Upper lobe of right lung (tissue), 1 donor: ENCODE measurements at regions not wholly inside any gene's neighbourhood (a gene's known extent, or its start where the extent isn't known, plus 50 kb on each side); places are given as distances from the start of the nearest gene placed in this dataset.
"Not testable (repeated sequence)": the region's sequence is repeated elsewhere in the genome, so short reads cannot be mapped to it uniquely, and the experiment has no call there.

Experiments
- ATAC-seq: fragments of 200-7000 bp; cut with Tn5 transposase; one replicate; pipeline ENCODE4 v1.9.1; 2020; ENCODE audit warnings: mild to moderate bottlenecking, moderate library complexity
- DNase-seq: peaks from one replicate; pipeline ENCODE4 v3.0.0-alpha.2; 2020
- H3K27ac ChIP-seq: fragments of 200-600 bp; one replicate; pipeline ENCODE4 v1.8.0; 2022
- H3K27me3 ChIP-seq: fragments of 200-600 bp; one replicate; pipeline ENCODE4 v1.8.0; 2022; ENCODE audit warnings: mild to moderate bottlenecking
- H3K36me3 ChIP-seq: fragments of 200-600 bp; one replicate; pipeline ENCODE4 v1.8.0; 2022
- H3K4me1 ChIP-seq: fragments of 200-600 bp; one replicate; pipeline ENCODE4 v1.8.0; 2022
- H3K4me3 ChIP-seq: fragments of 200-600 bp; one replicate; pipeline ENCODE4 v1.8.0; 2022; ENCODE audit warnings: mild to moderate bottlenecking
- H3K9me3 ChIP-seq: fragments of 200-600 bp; one replicate; pipeline ENCODE4 v1.8.0; 2022
- intact Hi-C: fragments of 100-400 bp; cut with DNase I; formaldehyde crosslinking; loops from one replicate; pipeline ENCODE4 v1.11.0; 2022
- TF ChIP-seq, protein P1 (sequence below): fragments of 200-600 bp; IDR thresholded peaks from one replicate; pipeline ENCODE4 v1.8.0; 2022; ENCODE audit warnings: antibody characterized with exemption
- donor health status: DM: no; HTN: yes; CAD: no; lungs with severe emphysema.

GRCh38 chr21:22351076-22351475, 1352.9 kb downstream of the NCAM2 start:
- ATAC-seq (no peak), DNase-seq (no peak)
- TF ChIP-seq, protein P1, sequence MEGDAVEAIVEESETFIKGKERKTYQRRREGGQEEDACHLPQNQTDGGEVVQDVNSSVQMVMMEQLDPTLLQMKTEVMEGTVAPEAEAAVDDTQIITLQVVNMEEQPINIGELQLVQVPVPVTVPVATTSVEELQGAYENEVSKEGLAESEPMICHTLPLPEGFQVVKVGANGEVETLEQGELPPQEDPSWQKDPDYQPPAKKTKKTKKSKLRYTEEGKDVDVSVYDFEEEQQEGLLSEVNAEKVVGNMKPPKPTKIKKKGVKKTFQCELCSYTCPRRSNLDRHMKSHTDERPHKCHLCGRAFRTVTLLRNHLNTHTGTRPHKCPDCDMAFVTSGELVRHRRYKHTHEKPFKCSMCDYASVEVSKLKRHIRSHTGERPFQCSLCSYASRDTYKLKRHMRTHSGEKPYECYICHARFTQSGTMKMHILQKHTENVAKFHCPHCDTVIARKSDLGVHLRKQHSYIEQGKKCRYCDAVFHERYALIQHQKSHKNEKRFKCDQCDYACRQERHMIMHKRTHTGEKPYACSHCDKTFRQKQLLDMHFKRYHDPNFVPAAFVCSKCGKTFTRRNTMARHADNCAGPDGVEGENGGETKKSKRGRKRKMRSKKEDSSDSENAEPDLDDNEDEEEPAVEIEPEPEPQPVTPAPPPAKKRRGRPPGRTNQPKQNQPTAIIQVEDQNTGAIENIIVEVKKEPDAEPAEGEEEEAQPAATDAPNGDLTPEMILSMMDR, result no peak
- Histone ChIP-seq H3K4me1 (no peaks in the 10 kb centered on the region), H3K27me3 (no peaks in the 10 kb centered on the region), H3K36me3 (no peaks in the 10 kb centered on the region), H3K27ac (no peak overlapping the region), H3K4me3 (no peak overlapping the region), H3K9me3 (no peaks in the 10 kb centered on the region)
- intact Hi-C loops, result no loop called here

GRCh38 chr21:22352088-22352487, 1353.9 kb downstream of the NCAM2 start:
- intact Hi-C loops, result no loop called here
- TF ChIP-seq, protein P1, result no peak
- DNase-seq (no peak), ATAC-seq (no peak)
- Histone ChIP-seq H3K4me1 (no peaks in the 10 kb centered on the region), H3K36me3 (no peaks in the 10 kb centered on the region), H3K9me3 (no peaks in the 10 kb centered on the region), H3K27me3 (no peaks in the 10 kb centered on the region), H3K27ac (no peak overlapping the region), H3K4me3 (no peak overlapping the region)

DNA sequence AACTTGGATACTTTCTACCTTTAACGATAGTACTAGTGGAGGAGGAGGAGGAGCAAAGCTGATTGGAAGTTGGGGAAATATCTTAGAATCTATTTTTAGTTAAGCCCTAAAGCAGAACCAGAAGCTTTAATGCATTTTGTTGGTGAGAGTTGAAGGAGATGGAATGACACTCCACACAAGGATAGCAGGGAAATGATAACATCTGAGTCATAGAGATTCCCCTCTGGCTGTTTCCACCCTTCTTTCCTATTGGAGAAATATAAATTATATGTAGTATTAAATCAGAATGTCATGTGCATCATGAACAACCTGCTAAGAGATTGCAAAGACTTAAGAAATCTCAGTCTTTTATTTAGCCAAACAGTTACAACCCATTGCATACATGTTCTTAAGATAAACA, 1357.7 kb downstream of the NCAM2 start:
- no peaks in the 10 kb centered on the region for H3K36me3 ChIP-seq
- ATAC-seq, result no peak
- no peak overlapping the region for H3K27ac ChIP-seq
- DNase-seq, result no peak
- H3K4me3 ChIP-seq, result no peak overlapping the region
- H3K9me3 ChIP-seq, result no peaks in the 10 kb centered on the region
- no peaks in the 10 kb centered on the region for H3K4me1 ChIP-seq
- H3K27me3 ChIP-seq, result no peaks in the 10 kb centered on the region
- intact Hi-C loops, result no loop called here
- TF ChIP-seq, protein P1, result no peak

DNA sequence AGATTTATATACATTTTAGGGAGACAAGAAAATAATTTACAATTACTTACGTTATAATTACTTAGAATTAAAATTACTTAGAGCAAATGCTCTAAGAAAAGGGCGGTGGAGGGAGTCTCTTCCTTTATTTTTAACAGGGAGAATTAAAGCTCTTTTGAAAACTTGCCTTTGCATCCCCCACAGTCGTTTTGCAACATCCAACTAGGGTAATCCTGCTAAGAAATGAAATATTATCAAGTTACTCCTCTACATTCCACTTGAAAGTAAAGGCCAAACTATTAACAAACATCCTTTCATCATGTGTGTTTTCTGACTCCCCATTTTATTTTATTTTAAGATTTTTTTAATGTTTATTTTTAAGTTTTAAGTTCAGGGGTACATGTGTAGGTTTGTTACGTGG, 1358.5 kb downstream of the NCAM2 start:
- TF ChIP-seq, protein P1, result no peak
- H3K27ac ChIP-seq, result no peak overlapping the region
- ATAC-seq (no peak), DNase-seq (no peak)
- intact Hi-C loops, result no loop called here
- no peak overlapping the region for H3K4me3 ChIP-seq
- no peaks in the 10 kb centered on the region for H3K36me3 ChIP-seq
- no peaks in the 10 kb centered on the region for H3K4me1 ChIP-seq
- H3K9me3 ChIP-seq, result no peaks in the 10 kb centered on the region
- no peaks in the 10 kb centered on the region for H3K27me3 ChIP-seq

- DNase-seq, ATAC-seq, H3K36me3 ChIP-seq, H3K27me3 ChIP-seq, intact Hi-C loops, H3K4me3 ChIP-seq, H3K4me1 ChIP-seq, H3K27ac ChIP-seq, H3K9me3 ChIP-seq: not testable (repeated sequence)
Measured at GRCh38 chr21:22359599-22359998, 1361.4 kb downstream of the NCAM2 start.

- Histone ChIP-seq H3K9me3 (no peaks in the 10 kb centered on the region), H3K4me1 (no peaks in the 10 kb centered on the region), H3K4me3 (no peak overlapping the region), H3K27ac (no peak overlapping the region), H3K36me3 (no peaks in the 10 kb centered on the region), H3K27me3 (no peaks in the 10 kb centered on the region)
- DNase-seq (no peak), ATAC-seq (no peak)
- TF ChIP-seq, protein P1, result no peak
- intact Hi-C loops, result no loop called here
Measured at GRCh38 chr21:22363504-22363903, 1365.3 kb downstream of the NCAM2 start.
